HUES48 (cell line): ENCODE measurements at regions not wholly inside any gene's neighbourhood (a gene's known extent, or its start where the extent isn't known, plus 50 kb on each side); places are given as distances from the start of the nearest gene placed in this dataset.

Experiments
- H3K27ac ChIP-seq: one replicate; pipeline ENCODE4 v1.7.0; 2013; ENCODE audit warnings: low read depth, low read length, inconsistent platforms
- H3K27me3 ChIP-seq: 2 replicates; pipeline ENCODE4 v1.6.1; 2013; ENCODE audit warnings: mild to moderate bottlenecking, low read length; ENCODE audit not compliant: control insufficient read depth, insufficient read depth
- H3K36me3 ChIP-seq: 2 replicates; pipeline ENCODE4 v1.6.1; 2013; ENCODE audit warnings: low read length; ENCODE audit not compliant: control insufficient read depth, insufficient read depth
- H3K4me1 ChIP-seq: 2 replicates; pipeline ENCODE4 v1.6.1; 2013; ENCODE audit warnings: mild to moderate bottlenecking, low read length; ENCODE audit not compliant: control insufficient read depth, insufficient read depth
- H3K4me3 ChIP-seq: 2 replicates; pipeline ENCODE4 v1.5.1; 2013; ENCODE audit warnings: mild to moderate bottlenecking, low read depth, low read length
- H3K9ac ChIP-seq: 2 replicates; pipeline ENCODE4 v1.6.1; 2013; ENCODE audit warnings: mild to moderate bottlenecking, low read depth, low read length, moderate library complexity
- H3K9me3 ChIP-seq: 2 replicates; pipeline ENCODE4 v1.6.1; 2013; ENCODE audit warnings: low read length; ENCODE audit not compliant: control insufficient read depth, insufficient read depth

DNA sequence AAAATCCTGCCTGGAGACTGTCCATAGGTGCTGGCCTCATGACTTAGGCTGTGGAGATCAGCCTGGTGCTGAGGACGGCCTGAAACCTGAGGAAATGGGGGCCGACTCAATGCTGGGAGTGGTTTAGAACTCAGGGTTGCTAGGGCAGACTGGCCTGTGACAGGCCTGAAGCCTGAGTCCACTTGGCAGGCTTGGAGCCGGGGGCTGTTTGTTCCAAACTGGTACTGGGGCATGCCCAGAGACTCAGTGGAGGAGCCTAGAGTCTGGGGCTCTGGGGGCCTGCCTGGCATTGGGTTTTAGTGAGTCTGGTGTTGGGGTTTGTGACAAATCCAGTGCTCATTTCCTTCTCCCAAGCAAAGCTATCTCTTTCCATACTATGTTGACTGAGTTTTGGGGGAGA is 489.7 kb upstream of the CNKSR2 start:
- no peaks in the 10 kb centered on the region for H3K27me3 ChIP-seq
- no peak overlapping the region for H3K4me3 ChIP-seq
- 0 out of 2 replicates have a peak, but pooled peaks cover 5% of the 10 kb centered on the region for H3K9me3 ChIP-seq
- H3K4me1 ChIP-seq = no peaks in the 10 kb centered on the region
- no peak overlapping the region for H3K9ac ChIP-seq
- no peaks in the 10 kb centered on the region for H3K36me3 ChIP-seq
- H3K27ac ChIP-seq = no peak overlapping the region

DNA sequence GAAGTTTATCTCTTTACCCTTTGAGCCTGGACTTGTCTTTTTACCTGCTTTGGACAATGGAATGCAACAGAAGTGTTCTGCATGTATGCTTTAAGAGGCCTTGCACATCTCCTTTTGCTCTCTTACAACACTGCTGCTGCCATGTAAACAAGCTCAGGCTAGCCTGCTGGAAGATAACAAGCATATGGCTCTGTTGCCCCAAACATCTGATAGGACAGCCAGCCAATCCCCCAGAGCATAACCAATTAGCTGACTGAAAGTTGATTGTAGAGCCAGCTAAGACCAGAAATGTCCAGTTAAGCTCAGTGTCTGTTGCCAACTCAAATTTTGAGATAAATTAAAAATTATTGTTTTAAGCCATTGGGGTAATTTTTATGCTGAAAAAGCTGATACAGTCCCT is 510.6 kb upstream of the CNKSR2 start:
- H3K36me3 ChIP-seq = no peaks in the 10 kb centered on the region
- no peak overlapping the region for H3K9ac ChIP-seq
- H3K4me1 ChIP-seq = no peaks in the 10 kb centered on the region
- H3K4me3 ChIP-seq = no peak overlapping the region
- H3K27ac ChIP-seq = no peak overlapping the region
- no peaks in the 10 kb centered on the region for H3K27me3 ChIP-seq
- peaks cover 23% of the 10 kb centered on the region for H3K9me3 ChIP-seq

- Histone ChIP-seq H3K9ac (no peak overlapping the region), H3K27me3 (no peaks in the 10 kb centered on the region), H3K9me3 (peaks cover 23% of the 10 kb centered on the region)
Measured at GRCh38 chrX:20861113-20861512, 513.1 kb upstream of the CNKSR2 start.

GRCh38 chrX:20857746-20858145 is 516.5 kb upstream of the CNKSR2 start:
- H3K9ac ChIP-seq = no peak overlapping the region
- H3K27me3 ChIP-seq = no peaks in the 10 kb centered on the region
- no peaks in the 10 kb centered on the region for H3K36me3 ChIP-seq
- H3K9me3 ChIP-seq = peaks cover 23% of the 10 kb centered on the region
- H3K27ac ChIP-seq = peak overlapping the region; percentile 90
- H3K4me1 ChIP-seq = peaks cover 8% of the 10 kb centered on the region; the same call in 1 of the 2 replicates
- no peak overlapping the region for H3K4me3 ChIP-seq

More at GRCh38 chrX:20861113-20861512, 513.1 kb upstream of the CNKSR2 start:
- Histone ChIP-seq H3K36me3 (no peaks in the 10 kb centered on the region), H3K4me1 (peaks cover 8% of the 10 kb centered on the region; the same call in 1 of the 2 replicates), H3K4me3 (no peak overlapping the region), H3K27ac (no peak overlapping the region)

DNA sequence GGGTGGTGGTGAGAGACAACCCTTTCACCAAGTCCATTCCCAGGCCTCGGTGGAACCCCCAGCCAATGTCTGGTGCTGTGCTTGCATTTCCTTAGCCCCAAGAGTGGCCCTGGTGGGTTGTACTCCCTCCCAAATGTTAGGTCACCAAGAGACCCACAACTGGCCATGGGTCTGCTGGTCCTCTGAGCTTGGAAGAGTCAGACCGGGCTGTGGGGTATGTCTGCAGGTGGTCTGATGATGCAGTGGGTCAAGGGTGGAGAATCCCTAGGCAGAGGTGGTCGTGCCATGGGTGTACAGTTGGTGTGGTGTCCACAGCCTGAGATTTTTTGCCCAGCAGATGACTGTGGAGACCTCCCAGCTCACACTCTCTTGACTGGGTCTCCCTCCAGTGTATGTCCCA is 535.7 kb upstream of the CNKSR2 start:
- Histone ChIP-seq H3K36me3 (no peaks in the 10 kb centered on the region), H3K27me3 (no peaks in the 10 kb centered on the region), H3K9ac (no peak overlapping the region)

GRCh38 chrX:20829665-20830491 is 544.3 kb upstream of the CNKSR2 start:
- Histone ChIP-seq H3K4me1 (no peaks in the 10 kb centered on the region), H3K36me3 (no peaks in the 10 kb centered on the region), H3K4me3 (no peak overlapping the region), H3K9ac (no peak overlapping the region), H3K27me3 (no peaks in the 10 kb centered on the region), H3K9me3 (no peaks in the 10 kb centered on the region), H3K27ac (no peak overlapping the region)

More for the DNA sequence above, 535.7 kb upstream of the CNKSR2 start:
- Histone ChIP-seq H3K4me3 (no peak overlapping the region), H3K9me3 (peaks cover 46% of the 10 kb centered on the region), H3K27ac (no peak overlapping the region), H3K4me1 (no peaks in the 10 kb centered on the region)

- H3K27ac ChIP-seq = no peak overlapping the region
- no peaks in the 10 kb centered on the region for H3K9me3 ChIP-seq
- no peaks in the 10 kb centered on the region for H3K36me3 ChIP-seq
- H3K4me1 ChIP-seq = no peaks in the 10 kb centered on the region
- no peak overlapping the region for H3K9ac ChIP-seq
- no peaks in the 10 kb centered on the region for H3K27me3 ChIP-seq
- no peak overlapping the region for H3K4me3 ChIP-seq
Measured at GRCh38 chrX:20825984-20826383, 548.2 kb upstream of the CNKSR2 start.

- H3K4me1 ChIP-seq = no peaks in the 10 kb centered on the region
- no peak overlapping the region for H3K9ac ChIP-seq
- H3K4me3 ChIP-seq = no peak overlapping the region
- no peaks in the 10 kb centered on the region for H3K36me3 ChIP-seq
- H3K9me3 ChIP-seq = peaks cover 22% of the 10 kb centered on the region
- no peaks in the 10 kb centered on the region for H3K27me3 ChIP-seq
- H3K27ac ChIP-seq = no peak overlapping the region
Measured at GRCh38 chrX:20803971-20804370, 537.3 kb upstream of the RPS6KA3 start.

- H3K9ac ChIP-seq = no peak overlapping the region
- H3K4me3 ChIP-seq = no peak overlapping the region
- no peaks in the 10 kb centered on the region for H3K27me3 ChIP-seq
- H3K27ac ChIP-seq = no peak overlapping the region
- H3K4me1 ChIP-seq = no peaks in the 10 kb centered on the region
- H3K9me3 ChIP-seq = peaks cover 22% of the 10 kb centered on the region
- no peaks in the 10 kb centered on the region for H3K36me3 ChIP-seq
Measured at GRCh38 chrX:20802036-20802435, 535.3 kb upstream of the RPS6KA3 start.

GRCh38 chrX:20796450-20796849 is 529.7 kb upstream of the RPS6KA3 start:
- H3K36me3 ChIP-seq = no peaks in the 10 kb centered on the region
- H3K9me3 ChIP-seq = peaks cover 17% of the 10 kb centered on the region
- H3K9ac ChIP-seq = no peak overlapping the region
- no peak overlapping the region for H3K27ac ChIP-seq
- H3K4me3 ChIP-seq = no peak overlapping the region
- H3K27me3 ChIP-seq = no peaks in the 10 kb centered on the region
- no peaks in the 10 kb centered on the region for H3K4me1 ChIP-seq

DNA sequence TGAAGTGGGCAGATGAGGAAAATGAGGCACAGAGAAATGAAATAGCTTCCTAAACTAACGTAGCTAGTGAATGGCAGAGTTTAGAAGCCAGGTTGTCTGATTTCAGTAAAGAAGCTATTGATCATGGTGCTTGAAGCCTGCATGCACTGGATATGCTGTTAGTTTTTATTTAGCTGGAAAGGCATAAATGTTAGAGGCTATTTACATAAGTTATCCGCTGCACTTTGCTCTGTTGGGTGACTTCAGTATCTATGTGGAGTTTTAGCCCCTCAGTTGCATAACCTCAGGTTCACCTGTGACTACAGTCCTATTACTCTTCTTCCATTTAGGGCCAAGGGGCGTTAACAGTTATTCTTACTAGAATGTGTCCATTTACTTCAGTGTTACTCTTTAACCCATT is 522.4 kb upstream of the RPS6KA3 start:
- Histone ChIP-seq H3K36me3 (no peaks in the 10 kb centered on the region), H3K4me3 (no peak overlapping the region), H3K27ac (no peak overlapping the region), H3K4me1 (0 out of 2 replicates have a peak, but pooled peaks cover 5% of the 10 kb centered on the region), H3K27me3 (no peaks in the 10 kb centered on the region), H3K9me3 (no peaks in the 10 kb centered on the region), H3K9ac (no peak overlapping the region)
